ENCODE measurements at regions not wholly inside any gene's neighbourhood (a gene's known extent, or its start where the extent isn't known, plus 50 kb on each side); places are given as distances from the start of the nearest gene placed in this dataset.

GRCh38 chr6:16922282-16922681 is 161.0 kb upstream of the ATXN1 start:
- no peaks in the 10 kb centered on the region for H3K4me1 ChIP-seq
- H3K27me3 ChIP-seq, result peaks cover 5% of the 10 kb centered on the region
- TF ChIP-seq POLR2A (IDR thresholded peaks at IDR 0.05) (no peak), POLR2AphosphoS5 (IDR thresholded peaks at IDR 0.05) (no peak), EP300 (IDR thresholded peaks at IDR 0.05; ENCODE audit: low read depth) (no peak), CTCF (IDR thresholded peaks at IDR 0.05) (no peak)
- no peaks in the 10 kb centered on the region for H3K36me3 ChIP-seq
- DNase-seq, result no peak
- intact Hi-C loops (cut with DNase I; ENCODE audit: low total_unique reads) (no loop called here), in situ Hi-C loops (cut with MboI; ENCODE audit: low pct_ligation_motif_present in 1 of 4, low pct_unique_long_range_greater_than_20kb in 1 of 4, low sequenced_read_pairs in 3 of 4) (no loop called here)
- WGBS, 2 donors (ENCODE audit: low coverage in 1 of 2), result 70 to 75% methylated on average over 1 to 5 of the region's 5 CpGs
- no peaks in the 10 kb centered on the region for H3K9me3 ChIP-seq
- H3K4me3 ChIP-seq, result no peak overlapping the region
- H3K27ac ChIP-seq, result no peak overlapping the region

GRCh38 chr6:16921399-16922110 is 160.3 kb upstream of the ATXN1 start:
- Histone ChIP-seq H3K4me3 (no peak overlapping the region), H3K9me3 (no peaks in the 10 kb centered on the region), H3K36me3 (no peaks in the 10 kb centered on the region), H3K27ac (no peak overlapping the region), H3K27me3 (peaks cover 5% of the 10 kb centered on the region), H3K4me1 (no peaks in the 10 kb centered on the region)
- WGBS, 2 donors (ENCODE audit: low coverage in 1 of 2), result 73 to 92% methylated on average over 5 to 6 of the region's 6 CpGs
- intact Hi-C loops (cut with DNase I; ENCODE audit: low total_unique reads) (no loop called here), in situ Hi-C loops (cut with MboI; ENCODE audit: low pct_ligation_motif_present in 1 of 4, low pct_unique_long_range_greater_than_20kb in 1 of 4, low sequenced_read_pairs in 3 of 4) (no loop called here)
- TF ChIP-seq POLR2A (IDR thresholded peaks at IDR 0.05), result no peak
- TF ChIP-seq EP300 (IDR thresholded peaks at IDR 0.05; ENCODE audit: low read depth), result no peak
- no peak for TF ChIP-seq CTCF (IDR thresholded peaks at IDR 0.05)
- no peak for TF ChIP-seq POLR2AphosphoS5 (IDR thresholded peaks at IDR 0.05)
- DNase-seq, result no peak

- no peak overlapping the region for H3K27ac ChIP-seq
- WGBS, 2 donors (ENCODE audit: low coverage in 1 of 2), result 73 to 81% methylated on average over 4 to 10 of the region's 10 CpGs
- in situ Hi-C loops (cut with MboI; ENCODE audit: low pct_ligation_motif_present in 1 of 4, low pct_unique_long_range_greater_than_20kb in 1 of 4, low sequenced_read_pairs in 3 of 4), result no loop called here
- H3K4me1 ChIP-seq, result no peaks in the 10 kb centered on the region
- intact Hi-C loops (cut with DNase I; ENCODE audit: low total_unique reads), result no loop called here
- no peak for DNase-seq
- no peaks in the 10 kb centered on the region for H3K9me3 ChIP-seq
- H3K36me3 ChIP-seq, result no peaks in the 10 kb centered on the region
- TF ChIP-seq EP300 (IDR thresholded peaks at IDR 0.05; ENCODE audit: low read depth) (no peak), POLR2A (IDR thresholded peaks at IDR 0.05) (no peak), CTCF (IDR thresholded peaks at IDR 0.05) (no peak), POLR2AphosphoS5 (IDR thresholded peaks at IDR 0.05) (no peak)
- H3K27me3 ChIP-seq, result peaks cover 5% of the 10 kb centered on the region
- H3K4me3 ChIP-seq, result no peak overlapping the region
Observed at GRCh38 chr6:16918586-16918985, 157.3 kb upstream of the ATXN1 start.

DNA sequence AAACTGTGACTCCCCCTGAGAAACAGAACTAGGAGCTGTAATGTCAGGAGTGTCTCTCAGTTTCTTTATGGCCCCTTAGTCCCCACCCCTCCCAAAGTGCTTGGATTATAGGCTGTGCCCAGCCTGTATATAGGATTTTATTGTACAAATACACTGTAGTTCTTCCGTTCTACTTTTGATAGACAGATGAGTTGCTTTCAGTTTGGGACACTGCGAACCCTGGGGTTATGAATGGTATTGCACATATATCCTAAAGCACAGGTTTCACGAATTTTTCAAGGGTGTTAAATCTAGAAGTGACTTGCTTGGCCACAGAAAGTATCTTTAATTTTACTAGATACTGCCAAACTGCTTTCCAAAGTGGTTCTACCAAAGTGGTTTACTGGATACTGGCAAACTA is 152.9 kb upstream of the ATXN1 start:
- intact Hi-C loops (cut with DNase I; ENCODE audit: low total_unique reads) (no loop called here), in situ Hi-C loops (cut with MboI; ENCODE audit: low pct_ligation_motif_present in 1 of 4, low pct_unique_long_range_greater_than_20kb in 1 of 4, low sequenced_read_pairs in 3 of 4) (no loop called here)
- no peaks in the 10 kb centered on the region for H3K36me3 ChIP-seq
- H3K27ac ChIP-seq, result no peak overlapping the region
- TF ChIP-seq CTCF (IDR thresholded peaks at IDR 0.05), result no peak
- no peaks in the 10 kb centered on the region for H3K9me3 ChIP-seq
- H3K27me3 ChIP-seq, result peaks cover 5% of the 10 kb centered on the region
- DNase-seq, result no peak
- 59 to 61% methylated on average over 3 of the region's 3 CpGs for WGBS, 2 donors (ENCODE audit: low coverage in 1 of 2)
- no peaks in the 10 kb centered on the region for H3K4me1 ChIP-seq
- no peak overlapping the region for H3K4me3 ChIP-seq
